ENCODE measurements at regions not wholly inside any gene's neighbourhood (a gene's known extent, or its start where the extent isn't known, plus 50 kb on each side); places are given as distances from the start of the nearest gene placed in this dataset.
"Not testable (repeated sequence)": the region's sequence is repeated elsewhere in the genome, so short reads cannot be mapped to it uniquely, and the experiment has no call there.

GRCh38 chr11:42778193-42778592, 533.6 kb upstream of the API5 start:
- Histone ChIP-seq H3K14ac (ENCODE audit: low read length) (no peak overlapping the region), H3K36me3 (ENCODE audit: control insufficient read depth in 1 of 2, insufficient read depth in 2 of 2, low read length in 2 of 2) (no peaks in the 10 kb centered on the region), H3K4ac (ENCODE audit: low read depth, low read length) (no peak overlapping the region), H2BK5ac (ENCODE audit: low read depth, low read length, poor library complexity) (no peak overlapping the region), H3K23ac (ENCODE audit: low read length) (no peak overlapping the region), H2AK5ac (ENCODE audit: low read length) (no peak overlapping the region), H3K4me3 (ENCODE audit: low read depth, low read length) (no peak overlapping the region), H3K27me3 (ENCODE audit: insufficient read depth, low read length) (no peaks in the 10 kb centered on the region), H3K9ac (ENCODE audit: low read length) (no peak overlapping the region), H3K27ac (ENCODE audit: low read depth, low read length) (no peak overlapping the region), H2BK120ac (ENCODE audit: insufficient read depth, low read length, poor library complexity) (no peak overlapping the region), H4K12ac (ENCODE audit: low read depth, low read length) (no peak overlapping the region), H4K8ac (ENCODE audit: low read depth, low read length) (no peak overlapping the region), H3K79me1 (ENCODE audit: low read length) (no peaks in the 10 kb centered on the region), H2BK12ac (ENCODE audit: low read length) (no peak overlapping the region), H4K91ac (ENCODE audit: low read depth, low read length) (no peak overlapping the region), H3K4me1 (ENCODE audit: control insufficient read depth in 1 of 2, insufficient read depth in 2 of 2, low read length in 2 of 2) (no peaks in the 10 kb centered on the region), H3K18ac (ENCODE audit: low read length) (no peak overlapping the region), H2AFZ (ENCODE audit: insufficient read depth, low read length, poor library complexity) (no peak overlapping the region), H3K4me2 (ENCODE audit: low read length) (no peak overlapping the region), H3K79me2 (ENCODE audit: control insufficient read depth, insufficient read depth, low read length, poor library complexity) (no peaks in the 10 kb centered on the region), H3K9me3 (ENCODE audit: insufficient read depth, low read depth, low read length) (no peaks in the 10 kb centered on the region)
- DNase-seq = no peak
- no CpG with 5 or more reads among the region's 1 CpG for WGBS (ENCODE audit: extremely low coverage, insufficient coverage, insufficient read length)

GRCh38 chr11:42779555-42779954, 532.2 kb upstream of the API5 start:
- Histone ChIP-seq H3K23ac (ENCODE audit: low read length) (no peak overlapping the region), H3K27ac (ENCODE audit: low read depth, low read length) (no peak overlapping the region), H3K79me1 (ENCODE audit: low read length) (no peaks in the 10 kb centered on the region), H3K4ac (ENCODE audit: low read depth, low read length) (no peak overlapping the region), H3K9ac (ENCODE audit: low read length) (no peak overlapping the region), H3K4me2 (ENCODE audit: low read length) (no peak overlapping the region), H3K9me3 (ENCODE audit: insufficient read depth, low read depth, low read length) (no peaks in the 10 kb centered on the region), H3K27me3 (ENCODE audit: insufficient read depth, low read length) (no peaks in the 10 kb centered on the region), H3K4me1 (ENCODE audit: control insufficient read depth in 1 of 2, insufficient read depth in 2 of 2, low read length in 2 of 2) (no peaks in the 10 kb centered on the region), H4K12ac (ENCODE audit: low read depth, low read length) (no peak overlapping the region), H2AK5ac (ENCODE audit: low read length) (no peak overlapping the region), H2BK120ac (ENCODE audit: insufficient read depth, low read length, poor library complexity) (no peak overlapping the region), H3K14ac (ENCODE audit: low read length) (no peak overlapping the region), H2BK5ac (ENCODE audit: low read depth, low read length, poor library complexity) (no peak overlapping the region), H2AFZ (ENCODE audit: insufficient read depth, low read length, poor library complexity) (no peak overlapping the region), H3K18ac (ENCODE audit: low read length) (no peak overlapping the region), H2BK12ac (ENCODE audit: low read length) (no peak overlapping the region), H3K36me3 (ENCODE audit: control insufficient read depth in 1 of 2, insufficient read depth in 2 of 2, low read length in 2 of 2) (no peaks in the 10 kb centered on the region), H4K91ac (ENCODE audit: low read depth, low read length) (no peak overlapping the region), H3K4me3 (ENCODE audit: low read depth, low read length) (no peak overlapping the region), H3K79me2 (ENCODE audit: control insufficient read depth, insufficient read depth, low read length, poor library complexity) (no peaks in the 10 kb centered on the region), H4K8ac (ENCODE audit: low read depth, low read length) (no peak overlapping the region)
- WGBS (ENCODE audit: extremely low coverage, insufficient coverage, insufficient read length) = no CpG with 5 or more reads among the region's 3 CpGs
- no peak for DNase-seq

GRCh38 chr11:42786981-42787380, 524.8 kb upstream of the API5 start:
- Histone ChIP-seq H3K36me3 (ENCODE audit: control insufficient read depth in 1 of 2, insufficient read depth in 2 of 2, low read length in 2 of 2) (no peaks in the 10 kb centered on the region), H3K79me2 (ENCODE audit: control insufficient read depth, insufficient read depth, low read length, poor library complexity) (no peaks in the 10 kb centered on the region), H2BK5ac (ENCODE audit: low read depth, low read length, poor library complexity) (no peak overlapping the region), H3K27me3 (ENCODE audit: insufficient read depth, low read length) (no peaks in the 10 kb centered on the region), H2BK12ac (ENCODE audit: low read length) (no peak overlapping the region), H3K4ac (ENCODE audit: low read depth, low read length) (no peak overlapping the region), H3K79me1 (ENCODE audit: low read length) (no peaks in the 10 kb centered on the region), H3K4me3 (ENCODE audit: low read depth, low read length) (no peak overlapping the region), H3K9ac (ENCODE audit: low read length) (no peak overlapping the region), H2AFZ (ENCODE audit: insufficient read depth, low read length, poor library complexity) (no peak overlapping the region), H4K12ac (ENCODE audit: low read depth, low read length) (no peak overlapping the region), H2AK5ac (ENCODE audit: low read length) (no peak overlapping the region), H3K18ac (ENCODE audit: low read length) (no peak overlapping the region), H3K23ac (ENCODE audit: low read length) (no peak overlapping the region), H3K4me2 (ENCODE audit: low read length) (no peak overlapping the region), H3K14ac (ENCODE audit: low read length) (no peak overlapping the region), H4K8ac (ENCODE audit: low read depth, low read length) (no peak overlapping the region), H3K27ac (ENCODE audit: low read depth, low read length) (no peak overlapping the region), H3K9me3 (ENCODE audit: insufficient read depth, low read depth, low read length) (no peaks in the 10 kb centered on the region), H4K91ac (ENCODE audit: low read depth, low read length) (no peak overlapping the region), H2BK120ac (ENCODE audit: insufficient read depth, low read length, poor library complexity) (no peak overlapping the region), H3K4me1 (ENCODE audit: control insufficient read depth in 1 of 2, insufficient read depth in 2 of 2, low read length in 2 of 2) (no peaks in the 10 kb centered on the region)
- DNase-seq = no peak
- no CpG with 5 or more reads among the region's 1 CpG for WGBS (ENCODE audit: extremely low coverage, insufficient coverage, insufficient read length)

DNA sequence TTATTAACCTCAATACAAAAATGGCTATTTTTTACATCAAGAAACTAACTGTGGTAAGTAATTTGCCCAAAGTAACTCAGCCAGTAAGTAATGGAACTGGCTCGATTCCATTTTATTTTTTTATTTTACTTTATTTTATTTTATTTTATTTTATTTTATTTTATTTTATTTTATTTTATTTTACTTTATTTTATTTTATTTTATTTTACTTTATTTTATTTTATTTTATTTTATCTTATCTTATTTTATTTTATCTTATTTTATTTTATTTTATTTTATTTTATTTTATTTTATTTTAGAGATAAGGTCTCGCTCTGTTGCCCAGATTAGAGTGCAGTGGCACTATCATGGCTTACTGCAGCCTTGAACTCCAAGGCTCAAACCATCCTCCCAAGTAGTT, 516.3 kb upstream of the API5 start:
- H3K9ac ChIP-seq (ENCODE audit: low read length); H3K36me3 ChIP-seq (ENCODE audit: control insufficient read depth in 1 of 2, insufficient read depth in 2 of 2, low read length in 2 of 2): not testable (repeated sequence)
- no CpG with 5 or more reads among the region's 2 CpGs for WGBS (ENCODE audit: extremely low coverage, insufficient coverage, insufficient read length)

More for the DNA sequence above, 516.3 kb upstream of the API5 start:
- H3K4me1 ChIP-seq (ENCODE audit: control insufficient read depth in 1 of 2, insufficient read depth in 2 of 2, low read length in 2 of 2); H3K4me3 ChIP-seq (ENCODE audit: low read depth, low read length); H3K14ac ChIP-seq (ENCODE audit: low read length); H3K9me3 ChIP-seq (ENCODE audit: insufficient read depth, low read depth, low read length); H2AFZ ChIP-seq (ENCODE audit: insufficient read depth, low read length, poor library complexity); H3K23ac ChIP-seq (ENCODE audit: low read length); H3K27ac ChIP-seq (ENCODE audit: low read depth, low read length); H4K91ac ChIP-seq (ENCODE audit: low read depth, low read length); H2BK120ac ChIP-seq (ENCODE audit: insufficient read depth, low read length, poor library complexity); H3K18ac ChIP-seq (ENCODE audit: low read length); H3K4me2 ChIP-seq (ENCODE audit: low read length); H3K27me3 ChIP-seq (ENCODE audit: insufficient read depth, low read length); H4K8ac ChIP-seq (ENCODE audit: low read depth, low read length); H2BK5ac ChIP-seq (ENCODE audit: low read depth, low read length, poor library complexity); H2BK12ac ChIP-seq (ENCODE audit: low read length); H2AK5ac ChIP-seq (ENCODE audit: low read length); H3K4ac ChIP-seq (ENCODE audit: low read depth, low read length); DNase-seq; H3K79me2 ChIP-seq (ENCODE audit: control insufficient read depth, insufficient read depth, low read length, poor library complexity); H4K12ac ChIP-seq (ENCODE audit: low read depth, low read length); H3K79me1 ChIP-seq (ENCODE audit: low read length): not testable (repeated sequence)
